Limb (tissue), 2 donors: ENCODE measurements at regions not wholly inside any gene's neighbourhood (a gene's known extent, or its start where the extent isn't known, plus 50 kb on each side); places are given as distances from the start of the nearest gene placed in this dataset.
"Not testable (repeated sequence)": the region's sequence is repeated elsewhere in the genome, so short reads cannot be mapped to it uniquely, and the experiment has no call there.

ENCODE experiments used
- DNase-seq, 2 donors: peaks; one replicate each; pipeline ENCODE4 v3.0.0-alpha.2; 2016; ENCODE audit errors: extremely low spot score in 2 of 2

- no peak for DNase-seq
Observed at GRCh38 chr3:3902161-3902560, 102.9 kb downstream of the LRRN1 start.

- no peak for DNase-seq
Observed at GRCh38 chr3:3906171-3906570, 106.9 kb downstream of the LRRN1 start.

- DNase-seq, result no peak
Observed at GRCh38 chr3:3907023-3907422, 107.8 kb downstream of the LRRN1 start.

- DNase-seq, result no peak
Observed at GRCh38 chr3:3918763-3919162, 119.5 kb downstream of the LRRN1 start.

DNA sequence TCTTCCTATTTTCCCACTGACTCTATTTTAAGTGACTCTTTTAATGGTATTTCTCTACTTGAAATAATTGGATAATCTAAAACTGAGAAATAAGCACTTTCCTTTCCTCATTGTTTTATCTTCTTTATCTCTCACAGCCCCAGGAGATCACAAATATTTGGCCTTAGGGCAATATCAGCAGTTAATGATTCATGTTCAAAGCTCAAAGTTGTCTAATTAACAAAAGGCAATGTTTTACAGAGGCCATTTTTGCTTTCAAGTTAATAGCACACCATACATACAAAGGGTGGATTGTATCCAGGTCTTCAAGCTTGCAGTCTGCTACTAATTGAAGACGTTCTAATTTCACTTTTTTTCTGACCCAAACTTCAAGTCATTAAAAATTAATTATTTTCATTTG lies 120.1 kb downstream of the LRRN1 start:
- DNase-seq, result no peak

- no peak for DNase-seq
Observed at GRCh38 chr3:3923619-3924018, 124.4 kb downstream of the LRRN1 start.

DNA sequence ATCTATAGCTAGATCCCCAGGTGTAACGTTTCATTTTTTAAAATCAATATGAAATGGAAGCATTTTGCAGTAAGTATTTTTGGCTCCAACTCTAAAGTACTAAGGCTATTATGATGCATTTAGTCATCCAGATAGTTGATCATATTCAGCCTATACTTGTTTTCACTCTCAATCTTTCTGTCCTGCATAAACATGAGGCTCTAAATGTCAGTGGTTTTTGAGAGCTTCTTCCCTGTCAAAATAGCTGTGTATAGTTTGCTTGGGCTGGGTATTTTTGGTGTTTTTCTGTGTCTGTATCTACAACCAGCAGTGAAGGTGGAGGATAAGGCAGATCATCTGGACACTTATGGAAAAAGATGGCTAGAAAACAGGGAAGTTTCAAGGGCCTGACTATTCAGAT lies 128.0 kb downstream of the LRRN1 start:
- no peak for DNase-seq

DNA sequence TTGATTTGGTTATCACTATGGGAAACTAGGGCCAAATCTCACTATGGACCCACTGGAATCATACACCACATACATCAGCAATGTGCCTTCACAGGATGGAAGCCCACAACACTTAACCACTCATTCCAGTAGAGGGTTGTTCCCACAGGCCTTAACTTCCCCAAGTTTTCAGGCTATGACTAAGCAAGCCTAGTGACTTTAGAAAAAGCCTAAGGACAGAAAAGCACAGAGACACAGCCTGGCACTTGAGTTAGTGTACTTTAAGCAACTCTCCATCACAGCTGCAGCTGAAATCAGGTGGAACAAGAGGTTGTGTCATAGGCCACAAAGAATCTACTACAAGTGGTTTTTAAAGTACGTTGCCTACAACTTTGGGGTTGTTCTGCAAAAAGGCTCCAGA lies 128.7 kb downstream of the LRRN1 start:
- DNase-seq, result no peak

GRCh38 chr3:3941380-3941779 lies 142.1 kb downstream of the LRRN1 start:
- DNase-seq, result not testable (repeated sequence)

DNA sequence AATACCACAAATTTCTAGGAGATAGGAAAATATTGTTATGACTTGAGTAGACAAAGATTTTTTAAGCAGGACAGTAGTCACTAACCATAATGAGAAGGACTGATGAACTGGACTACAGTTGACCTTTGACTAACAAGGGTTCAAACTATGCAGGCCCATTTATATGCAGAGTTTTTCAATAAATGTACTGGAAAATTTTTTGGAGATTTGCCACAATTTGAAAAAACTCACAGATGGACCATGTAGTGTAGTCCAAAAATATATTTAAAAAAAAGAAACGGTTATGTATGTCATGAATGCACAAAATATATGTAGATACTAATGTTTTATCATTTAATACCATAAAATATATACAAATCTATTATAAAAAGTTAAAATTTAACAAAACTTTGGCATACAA lies 151.8 kb downstream of the LRRN1 start:
- DNase-seq, result no peak

DNA sequence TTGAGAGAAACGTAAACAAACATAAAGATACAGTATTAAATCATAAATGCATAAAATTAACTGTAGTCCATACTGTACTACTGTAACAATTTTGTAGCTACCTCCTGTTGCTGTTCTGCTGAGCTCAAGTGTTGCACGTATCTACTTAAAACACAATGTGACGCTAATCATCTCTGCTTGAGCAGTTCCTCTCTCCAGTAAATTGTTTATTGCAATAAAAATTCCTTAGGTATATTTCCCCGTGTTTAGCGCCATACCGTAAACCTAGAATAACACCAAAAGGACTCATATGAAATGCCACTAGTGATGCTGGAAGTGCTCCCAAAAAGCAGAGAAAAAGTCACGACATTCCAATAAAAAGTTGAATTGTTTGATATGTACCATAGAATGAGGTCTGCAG lies 152.3 kb downstream of the LRRN1 start:
- no peak for DNase-seq

DNA sequence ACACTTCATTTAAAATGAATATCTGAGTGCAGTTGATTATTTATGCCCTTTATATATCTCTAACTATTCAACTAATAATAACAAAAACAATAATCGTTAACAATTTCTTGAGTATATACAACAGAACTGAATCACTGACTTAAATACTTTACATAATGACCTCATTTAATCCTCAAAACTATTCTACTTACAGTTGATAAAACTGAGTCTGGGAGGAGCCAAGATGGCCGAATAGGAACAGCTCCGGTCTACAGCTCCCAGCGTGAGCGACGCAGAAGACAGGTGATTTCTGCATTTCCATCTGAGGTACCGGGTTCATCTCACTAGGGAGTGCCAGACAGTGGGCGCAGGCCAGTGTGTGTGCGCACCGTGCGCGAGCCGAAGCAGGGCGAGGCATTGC lies 163.6 kb downstream of the LRRN1 start:
- DNase-seq, result not testable (repeated sequence)

- no peak for DNase-seq
Observed at GRCh38 chr3:3984053-3984452, 184.8 kb downstream of the LRRN1 start.

GRCh38 chr3:3991598-3991997 lies 192.4 kb downstream of the LRRN1 start:
- DNase-seq, result no peak

GRCh38 chr3:3992312-3992874 lies 193.2 kb downstream of the LRRN1 start:
- no peak for DNase-seq

DNA sequence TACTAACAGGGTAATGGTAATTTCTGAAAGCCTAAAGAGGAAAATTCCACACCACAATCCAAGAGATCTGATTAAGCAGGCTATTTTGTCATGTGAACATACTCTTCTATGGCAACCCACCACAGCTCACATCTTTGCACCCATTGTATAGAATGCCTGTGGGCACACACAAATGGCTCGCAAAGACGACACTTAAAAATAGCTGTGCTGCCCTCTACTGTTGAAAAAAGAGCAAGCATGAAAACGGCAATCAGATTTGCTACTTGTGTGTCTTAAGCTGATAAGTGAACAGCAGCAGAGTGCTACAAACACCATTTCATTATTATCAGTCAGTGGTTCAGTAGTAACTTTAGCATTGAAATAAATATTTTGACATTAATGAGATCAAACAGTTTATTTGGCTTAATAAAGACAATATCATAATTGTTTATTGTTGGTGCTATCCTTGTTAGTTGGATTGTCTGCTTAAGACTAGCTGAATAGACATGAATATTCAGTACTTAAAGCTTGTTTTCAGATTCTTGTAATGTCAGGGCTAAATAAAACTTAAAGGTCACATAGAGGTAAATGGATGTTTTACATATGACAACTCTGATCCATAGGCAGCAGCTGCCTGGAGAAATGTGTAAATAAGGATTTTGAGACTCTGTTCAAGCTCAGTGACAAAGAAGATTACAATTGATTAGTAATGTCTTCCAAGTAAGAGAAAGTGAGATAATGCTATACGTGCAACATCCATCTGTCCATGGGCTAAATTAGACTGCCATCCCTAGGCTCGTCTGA lies 199.1 kb downstream of the LRRN1 start:
- peak in 1 of 2 donors; percentile 43 for DNase-seq

GRCh38 chr3:3999340-3999739 lies 200.1 kb downstream of the LRRN1 start:
- DNase-seq, result not testable (repeated sequence)

GRCh38 chr3:4001976-4002375 lies 202.7 kb downstream of the LRRN1 start:
- no peak for DNase-seq

GRCh38 chr3:4006288-4006687 lies 207.1 kb downstream of the LRRN1 start:
- DNase-seq, result peak in 1 of 2 donors; percentile 11

DNA sequence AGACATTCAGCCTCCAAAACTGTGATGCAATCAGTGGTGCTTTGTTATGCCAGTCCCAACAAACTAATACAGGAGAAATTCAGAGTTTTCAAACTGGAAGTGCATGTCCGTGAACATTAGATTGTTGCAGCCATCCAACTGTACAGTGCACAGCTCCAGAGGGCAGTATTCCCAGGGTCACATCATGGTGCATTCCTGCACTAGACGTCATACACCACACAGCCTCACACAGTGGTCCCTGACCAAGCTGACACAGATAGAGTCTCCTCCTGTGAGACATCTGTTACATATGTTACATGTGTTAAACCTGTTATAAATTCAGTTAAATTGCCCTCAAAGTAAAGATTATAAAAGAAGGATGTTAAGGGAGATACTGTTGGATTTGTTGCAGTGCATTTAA lies 209.0 kb downstream of the LRRN1 start:
- DNase-seq, result no peak

- DNase-seq, result peak in 1 of 2 donors; percentile 12
Observed at GRCh38 chr3:4011166-4011565, 211.9 kb downstream of the LRRN1 start.

- DNase-seq, result no peak
Observed at GRCh38 chr3:4015426-4015825, 216.2 kb downstream of the LRRN1 start.

DNA sequence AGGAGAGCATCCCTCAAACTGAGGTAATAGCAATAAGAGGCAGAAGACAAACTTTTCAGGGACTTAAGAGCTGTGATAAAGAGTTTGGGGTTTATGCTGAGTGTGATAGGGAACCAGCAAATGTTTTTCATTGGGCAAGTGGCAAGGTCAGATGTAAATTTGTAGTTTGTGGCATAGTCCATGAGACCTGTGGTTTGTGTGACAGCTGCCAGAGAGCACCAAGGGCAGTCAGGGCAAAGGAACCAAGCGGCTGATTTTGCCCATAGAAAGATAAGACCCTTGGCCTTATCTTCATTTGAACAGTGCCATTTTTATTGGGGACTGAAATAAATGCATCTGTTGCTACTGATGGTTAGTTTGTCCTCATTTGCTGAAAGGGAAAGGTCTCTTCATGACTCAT lies 220.3 kb downstream of the LRRN1 start:
- DNase-seq, result no peak
